SIG-M5 (cell line): ENCODE measurements at regions not wholly inside any gene's neighbourhood (a gene's known extent, or its start where the extent isn't known, plus 50 kb on each side); places are given as distances from the start of the nearest gene placed in this dataset.

Experiments used
- DNase-seq: peaks from one replicate; lab custom pipeline; 2025; lab: John Stamatoyannopoulos, UW

DNA sequence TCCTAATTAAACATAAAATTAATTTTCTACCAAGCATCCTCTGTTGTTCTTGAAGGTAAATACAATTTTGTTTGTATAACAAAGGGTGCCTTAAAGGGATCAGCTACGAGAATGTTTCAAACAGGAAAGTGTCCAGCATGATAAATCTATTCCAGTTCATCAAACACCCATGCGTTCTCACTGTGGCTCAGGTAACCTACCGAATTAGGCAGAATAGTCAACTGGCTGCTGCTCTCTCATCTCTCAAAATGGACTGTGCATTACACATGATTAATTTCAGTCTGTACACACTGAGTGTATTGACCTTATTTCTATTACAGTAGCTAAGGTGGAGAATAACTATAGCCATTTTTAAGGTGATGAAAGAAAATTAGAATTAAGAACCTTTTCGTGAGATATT, 127.5 kb upstream of the RMST start:
- DNase-seq, result no peak

DNA sequence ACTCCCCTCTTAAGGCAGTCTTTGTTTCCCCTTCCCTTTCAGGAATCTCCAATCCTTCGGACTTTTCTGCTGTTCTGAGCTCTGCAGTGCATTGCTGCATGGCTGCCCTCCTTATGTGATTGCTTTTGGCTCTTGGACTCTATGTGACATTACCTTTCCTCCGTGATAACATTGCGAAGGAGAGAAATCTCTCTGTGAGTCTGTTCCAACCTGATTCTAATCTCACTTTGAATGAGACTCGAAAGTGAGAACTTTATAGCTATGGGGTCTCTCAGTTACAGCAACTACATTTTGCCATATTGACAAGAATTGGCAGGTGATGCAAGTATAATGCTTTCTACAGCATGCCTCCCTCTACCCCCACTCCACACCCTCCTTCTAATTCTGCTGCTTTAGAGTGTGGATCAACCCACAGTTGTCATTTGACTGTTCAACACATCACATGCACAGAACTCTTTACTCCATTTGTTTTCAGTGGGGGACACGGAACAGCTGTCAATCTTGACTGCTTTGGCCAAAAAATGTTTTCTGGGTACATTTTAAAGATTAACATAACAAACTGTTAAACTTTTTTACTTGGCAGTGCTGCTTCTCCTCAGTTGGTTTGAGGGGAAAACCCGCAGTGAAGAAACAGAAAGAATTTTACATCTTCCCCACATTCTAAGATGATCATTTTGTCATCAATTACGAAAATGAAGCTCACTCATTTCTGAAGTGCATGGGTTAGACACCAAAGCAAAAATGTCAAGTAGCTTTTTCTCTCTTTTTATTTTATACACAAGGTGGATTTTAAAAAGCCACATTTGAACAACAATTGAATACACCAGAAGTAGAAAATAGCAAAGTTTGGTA, 125.5 kb upstream of the RMST start:
- no peak for DNase-seq

DNA sequence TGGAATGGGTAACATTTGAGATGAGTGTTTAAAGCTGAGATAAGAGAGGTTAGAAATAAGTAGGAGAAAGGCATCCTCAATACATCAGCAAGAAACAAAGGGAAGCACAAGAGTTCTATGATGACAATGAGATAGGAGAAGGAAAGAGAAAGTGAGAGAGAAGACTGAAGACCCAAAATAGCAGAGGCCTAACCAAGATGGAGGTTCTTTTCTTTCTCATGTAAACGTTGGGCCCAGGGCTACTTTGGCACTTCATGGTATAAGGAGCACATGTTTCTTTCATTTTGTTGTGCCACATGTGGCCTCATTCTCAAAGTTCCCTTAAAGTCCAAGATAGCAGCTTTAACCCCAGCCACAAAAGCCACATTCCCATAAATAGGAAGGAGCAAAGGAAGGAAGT, 120.5 kb upstream of the RMST start:
- no peak for DNase-seq

DNA sequence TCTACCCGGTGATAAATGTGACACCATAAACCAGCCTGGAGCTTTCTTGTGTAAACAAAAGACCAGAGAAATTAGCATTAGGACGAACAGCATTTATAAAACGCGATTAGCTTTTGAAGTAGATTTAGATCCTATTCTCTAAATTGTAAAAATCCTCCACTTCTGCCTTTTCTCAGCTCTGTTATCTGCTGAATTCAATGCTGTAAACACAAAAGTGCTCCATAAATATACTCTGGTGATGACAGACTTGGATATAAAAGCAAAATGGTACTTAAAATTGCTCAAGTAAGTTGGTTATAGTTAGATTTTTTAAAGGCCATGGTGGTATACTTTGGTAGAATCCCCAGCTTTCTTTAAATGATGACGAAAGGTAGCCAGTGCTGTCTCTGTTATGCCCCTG, 114.6 kb upstream of the RMST start:
- no peak for DNase-seq

DNA sequence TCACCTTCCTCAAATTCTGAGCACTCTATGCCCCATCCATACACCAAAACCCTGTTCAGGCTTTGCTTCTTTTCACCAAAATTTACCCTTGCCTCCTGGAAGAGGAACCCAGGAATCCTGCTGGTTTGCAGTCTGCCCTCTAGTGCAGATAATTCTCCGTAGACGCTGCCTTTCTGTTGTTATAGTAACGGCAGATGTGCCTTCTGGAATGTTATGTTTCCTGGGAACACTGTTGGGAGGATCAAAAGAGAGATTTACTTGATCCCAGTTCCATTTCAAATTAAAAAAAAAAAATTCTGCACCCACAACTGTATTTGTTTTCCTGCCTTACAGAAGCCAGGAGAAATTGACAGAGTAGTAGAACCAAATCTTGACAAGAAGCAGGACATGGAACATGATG, 104.2 kb upstream of the RMST start:
- DNase-seq, result no peak

DNA sequence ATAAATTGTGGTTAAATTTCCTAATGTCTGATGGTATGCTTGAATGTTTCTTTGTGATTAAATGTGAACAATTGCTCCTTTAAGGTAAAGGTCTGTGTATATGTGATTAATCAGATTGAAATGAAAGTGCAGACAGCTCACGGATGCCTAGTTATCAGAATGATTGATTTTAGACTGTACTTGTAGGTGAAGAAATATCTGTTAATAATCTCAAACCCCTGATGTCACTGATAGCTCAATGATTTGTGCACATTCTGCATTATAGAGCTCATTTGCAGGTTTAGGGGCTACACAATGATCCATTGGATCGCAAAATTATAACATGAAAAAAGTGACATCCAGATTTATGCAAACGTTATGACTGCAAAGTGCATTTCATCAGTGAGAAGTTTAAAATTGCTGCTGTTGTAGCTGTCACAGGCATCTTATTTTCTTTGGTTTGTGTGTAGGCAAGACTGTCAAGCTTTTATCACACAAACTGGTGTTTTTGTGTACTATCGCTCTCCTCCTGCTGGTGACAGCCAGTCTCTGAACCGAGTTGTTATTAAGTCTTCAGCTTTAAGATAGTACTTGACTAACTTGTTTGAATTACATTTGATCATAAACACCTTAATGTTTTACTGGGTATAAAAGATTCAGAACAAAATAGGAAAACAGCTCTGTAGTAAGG, 103.4 kb upstream of the RMST start:
- no peak for DNase-seq

DNA sequence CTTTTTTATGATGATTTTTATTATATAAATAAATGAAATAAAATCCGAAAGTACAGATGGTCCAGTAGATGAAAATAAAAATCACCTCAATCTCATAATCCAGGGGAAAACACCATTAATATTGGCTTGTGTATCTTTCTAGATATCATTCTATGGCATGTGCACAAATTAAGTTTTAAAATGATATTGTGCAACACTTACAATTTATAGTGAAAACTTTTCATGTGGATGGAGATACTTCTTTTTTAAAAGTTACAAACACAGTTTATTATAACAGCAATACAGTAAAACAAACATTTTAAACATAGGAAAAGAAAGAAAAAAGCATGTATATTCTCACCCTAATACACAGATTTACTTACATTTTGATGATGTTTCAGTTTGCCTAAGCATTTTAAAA, 98.9 kb upstream of the RMST start:
- no peak for DNase-seq

DNA sequence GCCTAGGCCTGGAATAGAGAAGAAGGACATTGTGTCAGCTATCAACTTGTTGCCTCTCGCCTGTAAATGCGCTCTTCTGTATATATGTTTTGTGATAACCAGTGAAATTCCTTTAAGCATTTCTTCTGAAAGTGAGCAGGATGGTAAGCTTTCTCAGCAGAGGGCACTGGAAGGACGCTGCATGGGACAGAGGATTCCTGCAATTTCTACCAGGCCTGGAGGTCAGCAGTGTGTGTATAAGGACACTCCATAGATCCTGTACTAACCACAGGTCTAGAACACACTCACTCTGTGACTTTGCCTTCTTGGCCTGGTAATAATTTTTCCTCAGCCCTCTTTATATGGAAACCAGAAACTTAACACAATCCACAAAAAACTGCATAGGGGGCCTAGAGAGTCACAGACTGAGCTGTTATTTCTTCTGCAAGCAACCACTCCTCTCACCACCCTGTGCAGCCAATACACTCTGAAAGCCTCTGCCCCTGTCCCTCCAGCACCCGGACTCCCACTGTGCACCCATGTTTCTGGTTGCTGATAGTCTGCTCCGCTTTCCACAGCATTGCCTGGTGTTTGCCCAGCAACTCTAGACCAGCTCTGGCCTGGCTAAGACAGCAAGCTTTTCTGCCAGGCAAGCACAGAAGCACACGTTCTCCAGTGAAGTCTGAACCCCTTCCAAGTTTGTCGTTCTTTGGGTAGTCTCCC, 94.0 kb upstream of the RMST start:
- no peak for DNase-seq

DNA sequence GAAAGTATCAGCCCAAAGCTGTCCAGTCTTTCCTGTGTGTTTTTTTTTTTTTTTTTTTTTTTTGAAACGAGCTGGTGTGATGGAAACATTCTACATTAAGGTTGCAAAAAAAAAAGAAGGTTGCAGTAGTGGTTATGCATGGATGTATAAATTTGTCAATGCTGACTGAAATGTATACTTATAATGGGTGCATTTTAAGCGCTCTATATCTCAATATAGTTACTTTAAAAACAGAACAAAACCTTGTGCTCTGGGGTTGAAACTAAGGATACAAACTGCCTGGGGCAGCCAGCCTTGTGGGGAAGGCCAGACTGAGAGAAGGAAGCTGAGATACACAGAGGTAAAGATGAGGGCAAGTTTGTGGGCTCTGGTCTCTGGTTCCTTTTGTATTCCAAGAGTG, 87.3 kb upstream of the RMST start:
- no peak for DNase-seq

DNA sequence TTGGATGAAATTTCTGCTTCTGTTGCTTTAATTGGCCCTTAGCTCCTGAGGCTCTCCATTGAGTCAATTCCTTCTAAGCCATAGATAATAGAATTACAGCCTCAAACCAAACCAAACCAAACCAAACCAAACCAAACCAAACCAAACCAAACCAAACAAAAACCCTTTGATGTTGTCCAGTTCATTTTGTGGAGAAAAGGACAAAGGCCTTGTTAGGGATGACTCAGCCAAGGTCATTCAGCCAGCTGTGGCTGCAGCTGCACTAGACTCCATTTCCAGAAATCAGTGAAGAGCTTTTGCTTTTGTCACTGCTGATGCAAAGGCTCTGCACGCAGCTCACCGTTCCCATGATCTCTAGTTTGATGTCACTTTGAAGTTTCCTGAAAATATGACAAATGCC, 82.2 kb upstream of the RMST start:
- no peak for DNase-seq

DNA sequence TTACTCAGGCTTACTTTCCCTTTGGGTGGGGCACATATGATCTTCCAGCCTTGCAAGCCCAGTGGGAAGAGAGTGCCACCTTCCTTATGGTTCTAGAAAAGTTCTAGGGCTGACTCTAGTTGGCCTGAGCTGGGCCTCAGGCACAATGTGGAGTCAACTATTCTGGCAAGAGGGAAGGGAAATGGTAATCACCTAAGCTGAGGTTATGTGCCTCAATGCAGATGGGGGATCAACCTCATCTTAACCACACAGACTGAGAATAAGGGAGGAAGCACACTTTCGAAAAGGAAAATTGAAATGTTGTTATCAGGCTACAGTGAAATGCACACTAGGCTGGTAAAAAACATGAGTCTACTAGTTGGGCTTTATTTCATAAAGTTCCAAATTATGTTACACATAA, 77.5 kb upstream of the RMST start:
- DNase-seq, result no peak

DNA sequence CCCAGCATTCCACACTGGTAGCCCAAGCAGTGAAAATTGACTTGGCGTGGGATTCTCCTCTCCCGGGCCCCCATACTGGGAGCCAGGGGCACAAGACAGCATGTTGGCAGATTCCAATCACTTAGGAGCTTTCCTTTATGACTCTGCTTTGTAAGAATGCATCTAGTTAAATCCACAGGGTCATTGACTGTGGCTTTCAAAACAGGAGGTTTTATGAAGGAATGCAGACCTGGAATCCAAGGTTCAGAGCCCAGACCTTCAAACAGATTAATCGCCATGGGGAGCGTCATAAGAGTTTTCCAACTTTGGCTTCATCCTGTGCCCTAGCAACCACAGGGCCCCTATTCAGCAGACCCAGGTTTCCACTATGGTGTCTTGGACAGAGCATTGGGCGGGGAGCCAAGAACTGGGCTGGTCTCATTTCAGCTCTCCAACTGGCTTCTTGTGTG, 76.4 kb upstream of the RMST start:
- no peak for DNase-seq

DNA sequence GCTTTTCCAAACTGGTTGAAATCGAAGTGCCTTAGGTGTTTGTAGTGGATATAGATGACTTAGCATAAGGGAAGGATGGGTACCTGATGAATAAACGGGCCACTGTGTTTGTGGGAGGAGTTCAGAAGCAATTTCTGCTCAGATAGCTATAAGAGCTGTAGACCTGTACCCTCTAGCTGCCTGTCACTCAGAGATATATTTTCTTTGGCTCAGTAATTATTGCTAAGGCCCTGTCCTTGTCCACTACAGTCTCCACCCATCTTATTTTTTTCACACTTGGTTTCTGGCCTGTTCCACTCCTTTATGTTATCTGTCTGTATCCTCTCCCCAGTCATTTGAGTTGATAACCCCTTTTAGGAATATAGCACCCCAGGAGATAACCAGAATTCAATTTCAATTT, 74.8 kb upstream of the RMST start:
- DNase-seq, result no peak

DNA sequence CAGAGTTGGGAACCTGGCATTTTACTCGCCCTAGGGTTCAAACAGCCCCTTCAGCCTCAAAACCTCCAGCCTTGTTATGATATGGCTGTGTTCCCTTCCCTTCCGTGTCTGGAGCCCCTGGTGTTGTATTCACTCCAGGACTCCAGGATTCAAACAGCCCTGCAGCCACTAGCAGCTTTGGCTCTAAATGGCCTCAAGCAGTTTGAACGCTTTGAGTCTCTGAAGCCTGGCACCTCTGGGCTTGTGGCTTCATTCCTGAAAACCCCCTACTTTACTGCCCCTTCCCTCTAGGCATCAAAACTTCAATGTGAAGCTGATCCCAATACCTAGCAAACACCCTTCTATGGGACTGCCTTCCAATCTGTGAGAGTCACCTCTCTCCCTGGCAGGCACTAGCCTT, 67.9 kb upstream of the RMST start:
- DNase-seq, result no peak

DNA sequence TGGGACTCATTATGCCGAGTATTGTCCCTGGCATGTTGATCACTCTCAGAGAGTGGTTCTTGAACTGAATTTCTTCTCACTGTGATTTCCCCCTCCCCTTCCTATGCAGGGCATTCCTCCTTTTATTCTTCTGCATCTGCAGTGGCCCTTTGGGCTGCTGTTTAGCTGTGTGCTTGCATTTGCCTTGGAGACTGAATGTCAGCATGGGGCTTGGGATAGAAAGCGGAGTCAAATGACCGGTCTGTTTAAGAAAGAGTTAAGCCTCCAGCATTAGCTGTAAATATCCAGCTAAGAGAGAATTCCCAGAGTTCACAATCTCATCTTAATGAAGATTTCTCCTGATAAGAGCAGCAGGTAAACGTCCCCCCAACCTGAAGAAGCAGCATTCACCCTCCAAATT, 65.6 kb upstream of the RMST start:
- DNase-seq, result no peak

DNA sequence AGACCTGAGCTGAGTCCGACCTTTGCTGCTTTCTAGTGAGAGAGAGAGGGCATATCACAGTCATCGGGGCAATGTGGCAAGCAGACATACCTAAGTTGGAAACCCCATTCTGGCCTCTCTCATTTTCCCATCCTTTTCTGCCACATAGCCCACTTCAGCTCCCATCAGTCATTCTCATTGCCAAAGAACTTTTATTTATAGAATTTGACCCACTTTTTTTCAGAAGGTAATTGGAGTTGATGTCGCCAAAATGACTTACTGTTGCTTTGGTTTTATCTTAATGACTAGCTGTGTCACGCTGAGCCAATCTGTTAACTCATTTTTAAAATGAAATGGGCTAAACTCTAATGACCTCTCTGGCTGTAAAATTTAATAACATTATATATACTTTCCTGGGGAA, 63.9 kb upstream of the RMST start:
- no peak for DNase-seq

DNA sequence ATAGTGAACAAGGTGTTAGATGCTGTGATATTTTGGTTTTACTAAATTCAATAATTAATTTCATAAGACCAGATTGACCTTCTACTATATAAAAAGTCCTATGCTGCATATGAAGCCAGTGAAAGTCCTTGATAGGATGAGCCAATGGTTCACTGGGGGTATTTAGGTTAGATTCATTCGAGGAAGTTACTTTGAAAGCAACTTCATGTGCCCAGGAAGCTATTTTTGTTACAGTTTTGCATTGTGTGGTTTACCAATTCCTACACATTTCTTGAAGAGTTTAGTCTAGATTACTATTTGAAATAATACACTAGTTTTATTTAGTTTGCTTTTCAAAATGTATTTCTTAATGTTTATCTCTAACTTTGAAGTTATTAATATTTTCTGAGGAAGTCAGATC, 58.5 kb upstream of the RMST start:
- no peak for DNase-seq

DNA sequence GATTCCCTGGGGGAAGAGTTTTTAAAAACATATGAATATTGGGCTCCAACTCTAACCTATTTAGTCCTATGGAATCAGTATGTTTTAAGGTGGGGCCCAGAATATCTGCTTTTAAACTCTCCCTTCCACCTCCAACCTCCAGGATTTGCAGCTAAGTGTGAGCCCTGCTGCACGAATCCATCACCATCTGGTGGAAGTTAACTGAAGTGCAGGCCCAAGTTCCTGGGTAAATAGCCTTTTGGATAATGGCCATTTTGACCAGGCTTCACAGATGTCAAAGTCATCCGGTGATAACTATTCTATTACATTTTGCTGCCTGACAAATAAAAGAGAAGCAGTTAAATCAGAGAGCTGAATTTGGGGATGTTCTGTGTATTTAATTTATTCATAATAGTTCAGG, 58.1 kb upstream of the RMST start:
- no peak for DNase-seq

DNA sequence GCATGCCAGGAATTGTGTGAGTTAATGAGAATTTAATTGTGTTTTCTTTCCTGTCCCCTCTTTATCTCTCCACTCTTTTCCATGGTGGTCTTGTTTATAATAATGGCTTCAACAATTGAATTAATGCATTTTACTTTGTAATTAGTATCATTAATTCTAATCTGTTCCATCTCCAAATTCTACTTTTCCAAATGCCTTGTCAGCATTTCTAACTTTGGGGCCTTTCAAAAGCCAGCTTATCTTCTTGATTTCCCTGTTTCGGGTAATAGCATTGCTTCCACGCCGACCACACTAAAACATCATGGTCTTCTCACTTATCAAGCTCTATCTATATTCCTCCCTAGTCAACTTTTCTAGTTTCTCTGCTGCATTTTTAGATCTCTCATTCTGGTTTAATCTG, 54.2 kb upstream of the RMST start:
- no peak for DNase-seq

DNA sequence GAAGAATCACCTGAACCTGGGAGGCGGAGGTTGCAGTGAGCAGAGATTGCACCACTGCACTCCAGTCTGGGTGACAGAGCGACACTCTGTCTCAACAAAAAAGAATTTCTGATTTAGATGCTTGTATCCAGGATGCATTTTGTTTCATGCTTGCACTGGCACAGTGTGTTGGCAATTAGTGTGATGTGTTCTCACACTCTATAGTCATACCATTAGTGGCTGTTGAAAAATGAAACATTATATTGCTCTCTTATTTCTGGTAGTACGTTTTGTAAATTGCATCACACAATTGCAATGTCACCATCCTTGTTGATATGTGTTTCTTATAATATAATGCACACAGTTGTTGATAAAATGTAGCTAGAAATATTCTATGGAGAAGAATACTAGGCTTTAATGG, 51.3 kb upstream of the RMST start:
- no peak for DNase-seq
